ENCODE measurements at regions not wholly inside any gene's neighbourhood (a gene's known extent, or its start where the extent isn't known, plus 50 kb on each side); places are given as distances from the start of the nearest gene placed in this dataset.

GRCh38 chr11:116465056-116465455, 307.7 kb downstream of the BUD13 start:
- TF ChIP-seq POLR2AphosphoS2 (IDR thresholded peaks at IDR 0.05; ENCODE audit: low read depth, low read length) (no peak), RAD21 (CRISPR knock-in tag; IDR thresholded peaks at IDR 0.05) (no peak), ATF1 (CRISPR knock-in tag; IDR thresholded peaks at IDR 0.05) (no peak)

Measured in HepG2 (cell line).